Liver (tissue), 3 donors: ENCODE measurements at regions not wholly inside any gene's neighbourhood (a gene's known extent, or its start where the extent isn't known, plus 50 kb on each side); places are given as distances from the start of the nearest gene placed in this dataset.
"Not testable (repeated sequence)": the region's sequence is repeated elsewhere in the genome, so short reads cannot be mapped to it uniquely, and the experiment has no call there.

ENCODE experiments used
- RXRA ChIP-seq, 2 donors: IDR thresholded peaks; 2 replicates each; pipeline ENCODE4 v1.6.1; 2017 to 2018; ENCODE audit warnings: antibody characterized with exemption in 2 of 2, mild to moderate bottlenecking in 1 of 2
- TF ChIP-seq, protein P1 (sequence below): IDR thresholded peaks from 2 replicates; pipeline ENCODE4 v1.6.1; 2016; ENCODE audit warnings: antibody characterized with exemption
- TF ChIP-seq, protein P2 (sequence below): fragments of 150-350 bp; IDR thresholded peaks from 2 replicates; pipeline ENCODE4 v1.5.1; 2017; ENCODE audit warnings: improper control_type of control experiment, low read depth, low read length; ENCODE audit not compliant: missing input control
- donor health status: healthy.
- donor health status: healthy.

DNA sequence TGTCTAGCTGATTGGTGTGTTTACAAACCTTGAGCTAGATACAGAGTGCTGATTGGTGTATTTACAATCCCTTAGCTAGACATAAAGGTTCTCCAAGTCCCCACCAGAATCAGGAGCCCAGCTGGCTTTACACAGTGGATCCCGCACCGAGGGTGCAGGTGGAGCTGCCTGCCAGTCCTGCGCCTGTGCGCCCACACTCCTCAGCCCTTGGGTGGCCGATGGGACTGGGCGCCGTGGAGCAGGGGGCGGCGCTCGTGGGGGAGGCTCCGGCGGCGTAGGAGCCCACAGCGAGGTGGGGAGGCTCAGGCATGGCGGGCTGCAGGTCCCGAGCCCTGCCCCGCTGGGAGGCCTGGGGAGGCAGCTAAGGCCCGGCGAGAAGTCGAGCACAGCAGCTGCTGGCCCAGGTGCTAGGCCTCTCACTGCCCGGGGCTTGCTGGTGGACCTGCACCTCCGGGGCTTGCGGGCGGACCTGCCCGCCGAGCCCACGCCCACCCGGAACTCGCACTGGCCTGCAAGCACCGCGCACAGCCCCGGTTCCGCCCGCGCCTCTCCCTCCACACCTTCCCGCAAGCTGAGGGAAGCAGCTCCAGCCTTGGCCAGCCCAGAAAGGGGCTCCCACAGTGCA lies 51.0 kb upstream of the CDYL start:
- TF ChIP-seq, protein P1, sequence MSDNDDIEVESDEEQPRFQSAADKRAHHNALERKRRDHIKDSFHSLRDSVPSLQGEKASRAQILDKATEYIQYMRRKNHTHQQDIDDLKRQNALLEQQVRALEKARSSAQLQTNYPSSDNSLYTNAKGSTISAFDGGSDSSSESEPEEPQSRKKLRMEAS = not testable (repeated sequence)
- TF ChIP-seq RXRA (IDR thresholded peaks at IDR 0.05) = not testable (repeated sequence)
- TF ChIP-seq, protein P2, sequence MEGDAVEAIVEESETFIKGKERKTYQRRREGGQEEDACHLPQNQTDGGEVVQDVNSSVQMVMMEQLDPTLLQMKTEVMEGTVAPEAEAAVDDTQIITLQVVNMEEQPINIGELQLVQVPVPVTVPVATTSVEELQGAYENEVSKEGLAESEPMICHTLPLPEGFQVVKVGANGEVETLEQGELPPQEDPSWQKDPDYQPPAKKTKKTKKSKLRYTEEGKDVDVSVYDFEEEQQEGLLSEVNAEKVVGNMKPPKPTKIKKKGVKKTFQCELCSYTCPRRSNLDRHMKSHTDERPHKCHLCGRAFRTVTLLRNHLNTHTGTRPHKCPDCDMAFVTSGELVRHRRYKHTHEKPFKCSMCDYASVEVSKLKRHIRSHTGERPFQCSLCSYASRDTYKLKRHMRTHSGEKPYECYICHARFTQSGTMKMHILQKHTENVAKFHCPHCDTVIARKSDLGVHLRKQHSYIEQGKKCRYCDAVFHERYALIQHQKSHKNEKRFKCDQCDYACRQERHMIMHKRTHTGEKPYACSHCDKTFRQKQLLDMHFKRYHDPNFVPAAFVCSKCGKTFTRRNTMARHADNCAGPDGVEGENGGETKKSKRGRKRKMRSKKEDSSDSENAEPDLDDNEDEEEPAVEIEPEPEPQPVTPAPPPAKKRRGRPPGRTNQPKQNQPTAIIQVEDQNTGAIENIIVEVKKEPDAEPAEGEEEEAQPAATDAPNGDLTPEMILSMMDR = not testable (repeated sequence)
